Caco-2 (cell line): ENCODE measurements at regions not wholly inside any gene's neighbourhood (a gene's known extent, or its start where the extent isn't known, plus 50 kb on each side); places are given as distances from the start of the nearest gene placed in this dataset.

Experiments
- BruUV-seq: library from RNA; stranded (reverse); fragments of 400-500 nt; replicated peaks from 2 replicates; lab custom pipeline; 2021; lab: Mats Ljungman, UMichigan
- CTCF ChIA-PET: fragments of 300-600 bp; sonication (Branson Sonifier 250); formaldehyde crosslinking; loops from one replicate; lab custom pipeline; 2022; ENCODE audit warnings: antibody characterized with exemption; lab: Charles Lee
- POLR2A ChIA-PET: fragments of 300-600 bp; sonication (Branson Sonifier 250); formaldehyde crosslinking; loops from one replicate; lab custom pipeline; 2022; ENCODE audit warnings: antibody characterized with exemption; lab: Charles Lee
- DNase-seq, 2 experiments: peaks; one replicate each; pipeline versions ENCODE4 v3.0.0 to v3.0.0-alpha.2; 2020 to 2022
- H3K27me3 ChIP-seq: replicated peaks from 2 replicates; pipeline ENCODE4 v1.6.0; 2011; ENCODE audit warnings: low read length; ENCODE audit not compliant: control insufficient read depth, insufficient read depth
- H3K36me3 ChIP-seq: 2 replicates; pipeline ENCODE4 v1.5.1; 2011; ENCODE audit warnings: low read length; ENCODE audit not compliant: control insufficient read depth, insufficient read depth
- H3K4me1 ChIP-seq: fragments of 250-450 bp; sonication (Bioruptor Pico); 2 replicates; pipeline ENCODE4 v1.5.1; 2020; ENCODE audit warnings: mild to moderate bottlenecking
- H3K4me3 ChIP-seq: 2 replicates; pipeline ENCODE4 v1.5.1; 2011; ENCODE audit warnings: low read depth, mild to moderate bottlenecking, control low read depth, low read length
- H3K9me3 ChIP-seq: fragments of 250-450 bp; sonication (Bioruptor Pico); 2 replicates; pipeline ENCODE4 v1.5.1; 2020; ENCODE audit warnings: mild to moderate bottlenecking, moderate library complexity
- H3K27ac Mint-ChIP-seq: one replicate; pipeline ENCODE4 v1.8.0; 2022; ENCODE audit warnings: mixed read lengths; ENCODE audit not compliant: unreplicated experiment
- H3K27me3 Mint-ChIP-seq: one replicate; pipeline ENCODE4 v1.8.0; 2022; ENCODE audit warnings: mixed read lengths; ENCODE audit not compliant: insufficient read depth, unreplicated experiment
- H3K36me3 Mint-ChIP-seq: one replicate; pipeline ENCODE4 v1.8.0; 2022; ENCODE audit warnings: mild to moderate bottlenecking, mixed read lengths; ENCODE audit not compliant: insufficient read depth, unreplicated experiment
- H3K4me1 Mint-ChIP-seq: one replicate; pipeline ENCODE4 v1.8.0; 2022; ENCODE audit warnings: low read depth, mixed read lengths; ENCODE audit not compliant: unreplicated experiment
- H3K4me3 Mint-ChIP-seq: one replicate; pipeline ENCODE4 v1.8.0; 2022; ENCODE audit warnings: mild to moderate bottlenecking, moderate library complexity, mixed read lengths; ENCODE audit not compliant: unreplicated experiment
- H3K9me3 Mint-ChIP-seq: one replicate; pipeline ENCODE4 v1.8.0; 2022; ENCODE audit warnings: mixed read lengths; ENCODE audit not compliant: unreplicated experiment
- CTCF ChIP-seq, 2 experiments: fragments of 200-600 bp in 1 of 2; IDR thresholded peaks; 1 replicate in 1 of 2; 2 replicates in 1 of 2; pipeline versions ENCODE4 v1.5.1 to v1.8.0; 2011 to 2022; ENCODE audit warnings: antibody characterized with exemption in 1 of 2, control low read depth in 1 of 2, inconsistent platforms in 1 of 2, low read depth in 1 of 2, low read length in 1 of 2, mild to moderate bottlenecking in 1 of 2, moderate library complexity in 1 of 2; ENCODE audit not compliant: insufficient read depth in 1 of 2, severe bottlenecking in 1 of 2, unreplicated experiment in 1 of 2
- intact Hi-C: fragments of 100-400 bp; cut with micrococcal nuclease; formaldehyde crosslinking; loops from one replicate; pipeline ENCODE4 v1.10.0; 2022; ENCODE audit not compliant: unreplicated experiment

- Mint-ChIP-seq H3K27me3 (no peaks in the 10 kb centered on the region), H3K9me3 (no peaks in the 10 kb centered on the region), H3K4me3 (no peak overlapping the region), H3K4me1 (no peaks in the 10 kb centered on the region), H3K27ac (no peak overlapping the region), H3K36me3 (no peaks in the 10 kb centered on the region)
- Histone ChIP-seq H3K9me3 (no peaks in the 10 kb centered on the region), H3K4me1 (no peaks in the 10 kb centered on the region), H3K4me3 (no peak overlapping the region), H3K27me3 (no peaks in the 10 kb centered on the region), H3K36me3 (no peaks in the 10 kb centered on the region)
- intact Hi-C loops = no loop called here
- ChIA-PET CTCF (no interaction called here), POLR2A (interaction anchor here (0.6 kb wide), 1 partner anchor 25 kb away, joined by 3 read pairs; no protein-coding TSS in a partner anchor)
- no peak for TF ChIP-seq CTCF (IDR thresholded peaks at IDR 0.05; ENCODE audit: insufficient read depth in 1 of 2, low read depth in 1 of 2, low read length in 1 of 2, severe bottlenecking in 1 of 2, unreplicated experiment in 1 of 2)
- peak in 1 of 2 experiments; percentile 8 for DNase-seq
- no TSS peak for BruUV-seq
These were observed 1074.2 kb upstream of the ZEB2 start for GRCh38 chr2:145593991-145594614.

- Histone ChIP-seq H3K4me1 (no peaks in the 10 kb centered on the region), H3K4me3 (no peak overlapping the region), H3K36me3 (no peaks in the 10 kb centered on the region), H3K9me3 (no peaks in the 10 kb centered on the region), H3K27me3 (no peaks in the 10 kb centered on the region)
- Mint-ChIP-seq H3K9me3 (no peaks in the 10 kb centered on the region), H3K4me3 (no peak overlapping the region), H3K36me3 (no peaks in the 10 kb centered on the region), H3K27ac (no peak overlapping the region), H3K27me3 (no peaks in the 10 kb centered on the region), H3K4me1 (no peaks in the 10 kb centered on the region)
- no TSS peak for BruUV-seq
- DNase-seq = no peak
- CTCF ChIA-PET = no interaction called here
- POLR2A ChIA-PET = no interaction called here
- intact Hi-C loops = no loop called here
- TF ChIP-seq CTCF (IDR thresholded peaks at IDR 0.05; ENCODE audit: insufficient read depth in 1 of 2, low read depth in 1 of 2, low read length in 1 of 2, severe bottlenecking in 1 of 2, unreplicated experiment in 1 of 2) = no peak
These were observed 1073.4 kb upstream of the ZEB2 start for GRCh38 chr2:145593280-145593679.

- no peaks in the 10 kb centered on the region for H3K9me3 Mint-ChIP-seq
- no peaks in the 10 kb centered on the region for H3K36me3 Mint-ChIP-seq
- POLR2A ChIA-PET = no interaction called here
These were observed 1072.4 kb upstream of the ZEB2 start for GRCh38 chr2:145592361-145592760.

More at GRCh38 chr2:145592361-145592760, 1072.4 kb upstream of the ZEB2 start:
- BruUV-seq = no TSS peak
- no peaks in the 10 kb centered on the region for H3K36me3 ChIP-seq
- H3K27ac Mint-ChIP-seq = no peak overlapping the region
- TF ChIP-seq CTCF (IDR thresholded peaks at IDR 0.05; ENCODE audit: insufficient read depth in 1 of 2, low read depth in 1 of 2, low read length in 1 of 2, severe bottlenecking in 1 of 2, unreplicated experiment in 1 of 2) = no peak
- H3K27me3 Mint-ChIP-seq = no peaks in the 10 kb centered on the region
- H3K27me3 ChIP-seq = no peaks in the 10 kb centered on the region
- DNase-seq = no peak
- H3K4me1 Mint-ChIP-seq = no peaks in the 10 kb centered on the region
- H3K4me3 ChIP-seq = no peak overlapping the region
- H3K9me3 ChIP-seq = no peaks in the 10 kb centered on the region
- no peaks in the 10 kb centered on the region for H3K4me1 ChIP-seq
- intact Hi-C loops = no loop called here
- H3K4me3 Mint-ChIP-seq = no peak overlapping the region
- CTCF ChIA-PET = no interaction called here
